ENCODE measurements at regions not wholly inside any gene's neighbourhood (a gene's known extent, or its start where the extent isn't known, plus 50 kb on each side); places are given as distances from the start of the nearest gene placed in this dataset.
"Not testable (repeated sequence)": the region's sequence is repeated elsewhere in the genome, so short reads cannot be mapped to it uniquely, and the experiment has no call there.

- in situ Hi-C loops (cut with MboI; ENCODE audit: low sequenced_read_pairs), result not testable (repeated sequence)
Measured at GRCh38 chr3:18693588-18694329, 268.6 kb upstream of the SATB1 start.

GRCh38 chr3:18687286-18687685, 262.1 kb upstream of the SATB1 start:
- in situ Hi-C loops (cut with MboI; ENCODE audit: low sequenced_read_pairs), result no loop called here

- in situ Hi-C loops (cut with MboI; ENCODE audit: low sequenced_read_pairs), result no loop called here
Measured at GRCh38 chr3:18683900-18684299, 258.8 kb upstream of the SATB1 start.

GRCh38 chr3:18681818-18682345, 256.7 kb upstream of the SATB1 start:
- in situ Hi-C loops (cut with MboI; ENCODE audit: low sequenced_read_pairs), result no loop called here

GRCh38 chr3:18680758-18681157, 255.6 kb upstream of the SATB1 start:
- in situ Hi-C loops (cut with MboI; ENCODE audit: low sequenced_read_pairs), result no loop called here

GRCh38 chr3:18679238-18679637, 254.1 kb upstream of the SATB1 start:
- in situ Hi-C loops (cut with MboI; ENCODE audit: low sequenced_read_pairs), result no loop called here

GRCh38 chr3:18675197-18675596, 250.1 kb upstream of the SATB1 start:
- in situ Hi-C loops (cut with MboI; ENCODE audit: low sequenced_read_pairs), result no loop called here

GRCh38 chr3:18672561-18672960, 247.4 kb upstream of the SATB1 start:
- in situ Hi-C loops (cut with MboI; ENCODE audit: low sequenced_read_pairs), result no loop called here

GRCh38 chr3:18670759-18671158, 245.6 kb upstream of the SATB1 start:
- in situ Hi-C loops (cut with MboI; ENCODE audit: low sequenced_read_pairs), result no loop called here

- in situ Hi-C loops (cut with MboI; ENCODE audit: low sequenced_read_pairs), result no loop called here
Measured at GRCh38 chr3:18669374-18669773, 244.2 kb upstream of the SATB1 start.

- in situ Hi-C loops (cut with MboI; ENCODE audit: low sequenced_read_pairs), result no loop called here
Measured at GRCh38 chr3:18667552-18667951, 242.4 kb upstream of the SATB1 start.

GRCh38 chr3:18666655-18667054, 241.5 kb upstream of the SATB1 start:
- in situ Hi-C loops (cut with MboI; ENCODE audit: low sequenced_read_pairs), result no loop called here

GRCh38 chr3:18660059-18660458, 234.9 kb upstream of the SATB1 start:
- in situ Hi-C loops (cut with MboI; ENCODE audit: low sequenced_read_pairs), result no loop called here

GRCh38 chr3:18657858-18658820, 233.0 kb upstream of the SATB1 start:
- in situ Hi-C loops (cut with MboI; ENCODE audit: low sequenced_read_pairs), result no loop called here

GRCh38 chr3:18656866-18657265, 231.7 kb upstream of the SATB1 start:
- in situ Hi-C loops (cut with MboI; ENCODE audit: low sequenced_read_pairs), result no loop called here

GRCh38 chr3:18656410-18656809, 231.3 kb upstream of the SATB1 start:
- in situ Hi-C loops (cut with MboI; ENCODE audit: low sequenced_read_pairs), result no loop called here

- in situ Hi-C loops (cut with MboI; ENCODE audit: low sequenced_read_pairs), result no loop called here
Measured at GRCh38 chr3:18655827-18656226, 230.7 kb upstream of the SATB1 start.

- in situ Hi-C loops (cut with MboI; ENCODE audit: low sequenced_read_pairs), result no loop called here
Measured at GRCh38 chr3:18652781-18653180, 227.6 kb upstream of the SATB1 start.

- in situ Hi-C loops (cut with MboI; ENCODE audit: low sequenced_read_pairs), result no loop called here
Measured at GRCh38 chr3:18650731-18651130, 225.6 kb upstream of the SATB1 start.

- in situ Hi-C loops (cut with MboI; ENCODE audit: low sequenced_read_pairs), result no loop called here
Measured at GRCh38 chr3:18649666-18650363, 224.7 kb upstream of the SATB1 start.

- in situ Hi-C loops (cut with MboI; ENCODE audit: low sequenced_read_pairs), result no loop called here
Measured at GRCh38 chr3:18648868-18649462, 223.8 kb upstream of the SATB1 start.

Data from HL-60/S4 treated with phorbol 12-myristate 13-acetate at 8.2 ng/mL for 4 days and 3 days (cell line).